C4-2B (cell line): ENCODE measurements at regions not wholly inside any gene's neighbourhood (a gene's known extent, or its start where the extent isn't known, plus 50 kb on each side); places are given as distances from the start of the nearest gene placed in this dataset.

Source experiments
- H3K27ac ChIP-seq: fragments of 450-650 bp; 2 replicates; pipeline ENCODE4 v1.5.1; 2017
- ZFX ChIP-seq: fragments of 450-650 bp; IDR thresholded peaks from 2 replicates; pipeline ENCODE4 v1.6.1; 2017
- TF ChIP-seq, protein P1 (sequence below): fragments of 450-650 bp; conservative IDR thresholded peaks from 2 replicates; pipeline ENCODE4 v1.5.1; 2017; ENCODE audit warnings: mild to moderate bottlenecking

DNA sequence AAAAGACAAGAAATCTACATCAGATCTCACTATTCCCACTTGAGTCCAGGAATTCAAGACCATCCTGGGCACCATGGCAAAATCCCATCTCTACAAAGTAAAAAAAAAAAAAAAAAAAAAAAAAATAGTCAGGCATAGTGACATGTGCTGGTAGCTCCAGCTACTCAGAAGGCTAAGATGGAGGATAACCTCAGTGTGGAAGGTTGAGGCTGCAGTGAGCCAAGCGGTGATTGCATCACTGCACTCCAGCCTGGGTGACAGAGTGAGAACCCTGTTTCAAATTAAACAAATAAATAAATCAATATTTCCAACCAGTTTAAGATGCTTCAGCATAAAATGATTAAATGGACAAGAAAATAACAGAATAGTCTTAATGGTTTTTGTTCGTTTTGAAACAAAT, 197.4 kb downstream of the DSEL start:
- TF ChIP-seq, protein P1, sequence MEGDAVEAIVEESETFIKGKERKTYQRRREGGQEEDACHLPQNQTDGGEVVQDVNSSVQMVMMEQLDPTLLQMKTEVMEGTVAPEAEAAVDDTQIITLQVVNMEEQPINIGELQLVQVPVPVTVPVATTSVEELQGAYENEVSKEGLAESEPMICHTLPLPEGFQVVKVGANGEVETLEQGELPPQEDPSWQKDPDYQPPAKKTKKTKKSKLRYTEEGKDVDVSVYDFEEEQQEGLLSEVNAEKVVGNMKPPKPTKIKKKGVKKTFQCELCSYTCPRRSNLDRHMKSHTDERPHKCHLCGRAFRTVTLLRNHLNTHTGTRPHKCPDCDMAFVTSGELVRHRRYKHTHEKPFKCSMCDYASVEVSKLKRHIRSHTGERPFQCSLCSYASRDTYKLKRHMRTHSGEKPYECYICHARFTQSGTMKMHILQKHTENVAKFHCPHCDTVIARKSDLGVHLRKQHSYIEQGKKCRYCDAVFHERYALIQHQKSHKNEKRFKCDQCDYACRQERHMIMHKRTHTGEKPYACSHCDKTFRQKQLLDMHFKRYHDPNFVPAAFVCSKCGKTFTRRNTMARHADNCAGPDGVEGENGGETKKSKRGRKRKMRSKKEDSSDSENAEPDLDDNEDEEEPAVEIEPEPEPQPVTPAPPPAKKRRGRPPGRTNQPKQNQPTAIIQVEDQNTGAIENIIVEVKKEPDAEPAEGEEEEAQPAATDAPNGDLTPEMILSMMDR = no peak
- TF ChIP-seq ZFX = no peak
- no peak overlapping the region for H3K27ac ChIP-seq

DNA sequence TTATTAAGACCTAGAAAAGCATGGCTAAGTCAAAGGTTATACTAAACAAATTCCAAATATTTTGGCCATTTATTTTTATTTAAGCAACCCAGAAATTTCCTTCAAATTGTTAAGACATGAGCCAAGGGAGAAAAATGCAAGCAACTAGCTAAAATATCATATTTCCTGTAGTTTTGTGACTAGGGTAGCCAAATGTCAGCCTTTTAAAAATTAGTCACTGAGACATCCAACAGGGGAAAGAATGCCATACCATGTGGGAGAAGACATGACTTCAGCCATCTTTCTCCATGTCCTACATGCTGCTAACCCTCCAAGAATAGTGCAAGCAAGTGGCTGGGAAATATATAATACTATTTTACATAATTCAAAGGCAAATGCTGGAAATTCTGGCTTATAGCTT, 197.9 kb downstream of the DSEL start:
- H3K27ac ChIP-seq = no peak overlapping the region
- TF ChIP-seq, protein P1 = no peak
- TF ChIP-seq ZFX = no peak

DNA sequence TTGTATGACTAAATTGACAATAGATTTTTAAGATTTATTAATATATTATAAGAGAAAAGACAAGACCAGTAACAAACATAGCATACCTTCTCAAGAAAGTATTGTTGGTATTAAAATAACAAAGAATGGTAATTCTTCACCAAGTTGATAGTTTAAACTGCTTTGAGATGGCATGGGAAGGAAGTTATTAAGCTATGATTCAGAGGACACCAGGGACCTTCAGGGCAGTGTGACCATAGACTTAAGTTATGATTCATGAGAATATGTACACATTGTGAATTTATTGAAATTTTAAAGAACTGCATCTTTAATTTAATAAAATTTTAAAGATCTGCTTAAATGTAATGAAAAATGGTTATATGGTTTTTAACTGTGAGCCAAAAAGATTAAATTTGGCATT, 205.7 kb downstream of the DSEL start:
- H3K27ac ChIP-seq = no peak overlapping the region
- TF ChIP-seq, protein P1 = no peak
- TF ChIP-seq ZFX = no peak

DNA sequence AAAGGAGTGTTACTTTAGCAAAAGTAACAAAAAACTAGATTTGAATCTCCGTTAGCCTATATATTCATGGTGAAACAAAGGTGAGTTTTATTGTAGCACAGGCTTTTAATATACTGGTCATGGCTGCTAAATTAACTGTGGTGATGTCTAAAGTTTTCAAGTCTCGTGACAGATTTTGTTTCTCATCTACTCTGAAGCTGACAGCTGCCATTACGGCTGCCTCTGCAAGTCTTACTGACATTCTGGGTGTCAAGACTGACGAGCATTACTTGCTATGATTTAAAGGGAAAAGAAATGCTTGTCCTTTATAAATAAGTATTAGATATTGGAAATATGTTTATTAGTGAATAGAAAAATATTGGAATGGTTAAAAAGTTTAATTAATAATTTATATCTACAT, 207.7 kb downstream of the DSEL start:
- H3K27ac ChIP-seq = no peak overlapping the region
- TF ChIP-seq ZFX = no peak
- TF ChIP-seq, protein P1 = no peak

DNA sequence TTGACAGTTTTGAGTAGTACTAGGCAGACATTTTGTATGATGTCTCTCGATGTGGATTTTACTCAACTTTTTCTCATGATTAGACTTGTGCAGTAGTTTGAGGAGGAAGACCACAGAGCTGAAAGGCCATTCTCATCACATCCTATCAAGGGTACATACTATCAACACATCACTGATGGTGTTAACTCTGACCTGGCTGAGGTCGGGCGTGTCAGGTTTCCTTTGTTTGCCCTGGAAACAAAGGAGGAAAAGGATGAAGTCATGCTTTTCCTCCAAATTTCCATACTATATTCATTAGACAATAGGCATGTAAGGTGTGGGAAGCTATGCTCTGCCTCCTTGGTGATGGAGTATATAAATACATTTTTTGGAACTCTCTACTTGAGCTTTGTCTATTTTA, 211.1 kb downstream of the DSEL start:
- no peak for TF ChIP-seq ZFX
- H3K27ac ChIP-seq = no peak overlapping the region

DNA sequence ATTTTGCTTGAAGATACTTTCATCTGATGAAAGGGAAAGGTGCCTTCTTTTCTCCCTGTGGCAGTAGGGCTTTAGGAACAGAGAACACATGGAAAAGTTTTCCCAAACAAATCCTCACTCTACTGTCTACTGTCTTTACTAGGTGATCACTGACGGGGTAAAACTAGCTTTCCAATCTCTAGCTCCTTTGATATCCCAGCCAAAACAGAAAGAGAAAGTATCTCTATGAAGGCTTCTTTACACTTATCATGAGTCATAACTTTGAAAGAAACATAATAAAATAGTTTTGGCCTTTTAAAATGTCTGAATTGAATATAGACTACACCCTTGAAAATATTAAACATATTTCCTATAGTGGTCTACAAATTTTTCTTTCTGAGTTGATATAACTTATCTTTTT, 214.5 kb downstream of the DSEL start:
- no peak for TF ChIP-seq ZFX
- TF ChIP-seq, protein P1 = no peak
- no peak overlapping the region for H3K27ac ChIP-seq

DNA sequence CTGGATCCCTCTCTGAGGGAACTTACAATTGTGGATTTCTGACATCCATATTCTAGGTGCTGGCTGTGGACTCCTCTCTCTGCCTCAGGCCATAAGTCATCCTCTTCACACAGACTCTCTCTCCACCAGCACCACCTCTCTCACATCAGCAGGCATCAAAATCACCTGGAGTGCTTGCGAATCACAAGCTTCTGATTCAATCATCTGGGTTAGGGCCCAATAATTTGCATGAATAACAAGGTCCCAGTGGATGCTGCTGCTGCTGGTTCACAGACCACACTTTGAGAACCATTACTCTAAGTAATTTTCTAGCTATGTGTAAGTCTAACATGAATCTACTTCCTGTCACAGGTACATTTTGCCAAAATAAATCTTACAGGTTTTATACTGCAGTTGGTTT, 214.9 kb downstream of the DSEL start:
- TF ChIP-seq ZFX = no peak
- TF ChIP-seq, protein P1 = no peak

DNA sequence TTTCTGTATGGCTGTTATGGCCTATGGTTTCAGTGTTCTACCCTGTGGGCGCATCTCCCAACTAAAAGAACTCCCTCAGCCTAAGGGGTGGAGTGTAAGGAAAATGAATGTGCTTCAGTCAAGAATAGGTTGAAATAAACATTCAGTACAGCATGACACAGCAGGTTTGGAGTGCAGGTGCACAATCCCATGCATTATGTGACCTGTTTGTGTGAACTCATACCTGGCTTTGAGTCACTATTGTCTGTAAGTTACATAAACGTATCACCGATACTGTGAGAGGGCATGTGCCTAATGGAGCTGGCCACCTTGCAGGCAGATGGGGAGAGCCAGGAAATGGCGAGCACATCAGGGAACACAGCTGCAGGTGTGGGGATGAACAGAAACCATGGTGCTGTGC, 216.0 kb downstream of the DSEL start:
- H3K27ac ChIP-seq = no peak overlapping the region
- TF ChIP-seq ZFX = no peak
- TF ChIP-seq, protein P1 = no peak

More for the DNA sequence above, 214.9 kb downstream of the DSEL start:
- H3K27ac ChIP-seq = no peak overlapping the region
